ENCODE measurements at regions not wholly inside any gene's neighbourhood (a gene's known extent, or its start where the extent isn't known, plus 50 kb on each side); places are given as distances from the start of the nearest gene placed in this dataset.

- no peak for TF ChIP-seq CTCF (IDR thresholded peaks at IDR 0.05)
- no peak for TF ChIP-seq POLR2AphosphoS5 (IDR thresholded peaks at IDR 0.05; ENCODE audit: low read depth, low read length)
- no peak for TF ChIP-seq TAF1 (IDR thresholded peaks at IDR 0.05; ENCODE audit: borderline replicate concordance, low read depth, low read length)
- no peak for TF ChIP-seq USF2 (IDR thresholded peaks at IDR 0.05; ENCODE audit: borderline replicate concordance, low read depth, low read length)
- no peak for TF ChIP-seq EP300 (IDR thresholded peaks at IDR 0.05; ENCODE audit: borderline replicate concordance in 1 of 2, low read depth in 1 of 2, low read length in 1 of 2)
- TF ChIP-seq RXRA (IDR thresholded peaks at IDR 0.05; ENCODE audit: borderline replicate concordance, low read depth) = no peak
- no peak for TF ChIP-seq RCOR1 (IDR thresholded peaks at IDR 0.05; ENCODE audit: low read length)
- TF ChIP-seq GATA2 (CRISPR knock-in tag; IDR thresholded peaks at IDR 0.05) = no peak
Measured at GRCh38 chr6:22447249-22448196, 121.8 kb upstream of the HDGFL1 start.
